Right lobe of liver (tissue), 4 donors: ENCODE measurements at regions not wholly inside any gene's neighbourhood (a gene's known extent, or its start where the extent isn't known, plus 50 kb on each side); places are given as distances from the start of the nearest gene placed in this dataset.
"Not testable (repeated sequence)": the region's sequence is repeated elsewhere in the genome, so short reads cannot be mapped to it uniquely, and the experiment has no call there.

Source experiments
- POLR2A ChIP-seq: fragments of 450-650 bp; IDR thresholded peaks from one replicate; pipeline ENCODE4 v1.6.1; 2017; ENCODE audit warnings: antibody characterized with exemption, mild to moderate bottlenecking
- TF ChIP-seq, protein P1 (sequence below), 4 donors: fragments of 200-600 bp in 3 of 4; fragments of 450-650 bp in 1 of 4; IDR thresholded peaks; one replicate each; pipeline versions ENCODE4 v1.5.1 to v1.8.0; 2016 to 2022; ENCODE audit warnings: antibody characterized with exemption in 4 of 4, mild to moderate bottlenecking in 2 of 4
- donor health status: DM: no; HTN: no; CAD: no.
- donor health status: DM: no; HTN: no; CAD: no.
- donor health status: DM: no; HTN: yes; CAD: no.

DNA sequence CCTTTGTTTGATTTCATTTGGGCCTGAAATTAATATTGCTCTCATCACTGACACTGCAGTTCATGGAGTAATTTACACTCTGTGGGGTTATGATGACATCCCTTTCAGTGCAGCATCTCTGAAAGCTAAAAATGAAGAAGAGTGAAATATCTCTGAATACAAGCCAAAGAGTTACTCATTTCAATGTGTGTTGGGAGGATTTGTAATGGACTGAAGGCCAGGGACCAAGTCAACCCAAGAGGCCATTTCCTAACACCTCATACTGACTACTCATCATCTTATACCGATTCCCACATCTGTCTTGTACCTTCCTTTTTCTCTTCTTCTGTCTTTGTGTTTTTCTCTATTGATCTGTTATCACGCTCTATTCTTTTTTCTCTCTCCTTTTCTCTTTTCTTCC is 374.4 kb upstream of the FRG1 start:
- TF ChIP-seq POLR2A, result not testable (repeated sequence)
- TF ChIP-seq, protein P1, sequence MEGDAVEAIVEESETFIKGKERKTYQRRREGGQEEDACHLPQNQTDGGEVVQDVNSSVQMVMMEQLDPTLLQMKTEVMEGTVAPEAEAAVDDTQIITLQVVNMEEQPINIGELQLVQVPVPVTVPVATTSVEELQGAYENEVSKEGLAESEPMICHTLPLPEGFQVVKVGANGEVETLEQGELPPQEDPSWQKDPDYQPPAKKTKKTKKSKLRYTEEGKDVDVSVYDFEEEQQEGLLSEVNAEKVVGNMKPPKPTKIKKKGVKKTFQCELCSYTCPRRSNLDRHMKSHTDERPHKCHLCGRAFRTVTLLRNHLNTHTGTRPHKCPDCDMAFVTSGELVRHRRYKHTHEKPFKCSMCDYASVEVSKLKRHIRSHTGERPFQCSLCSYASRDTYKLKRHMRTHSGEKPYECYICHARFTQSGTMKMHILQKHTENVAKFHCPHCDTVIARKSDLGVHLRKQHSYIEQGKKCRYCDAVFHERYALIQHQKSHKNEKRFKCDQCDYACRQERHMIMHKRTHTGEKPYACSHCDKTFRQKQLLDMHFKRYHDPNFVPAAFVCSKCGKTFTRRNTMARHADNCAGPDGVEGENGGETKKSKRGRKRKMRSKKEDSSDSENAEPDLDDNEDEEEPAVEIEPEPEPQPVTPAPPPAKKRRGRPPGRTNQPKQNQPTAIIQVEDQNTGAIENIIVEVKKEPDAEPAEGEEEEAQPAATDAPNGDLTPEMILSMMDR (IDR thresholded peaks at IDR 0.05), result not testable (repeated sequence)
